ENCODE measurements at regions not wholly inside any gene's neighbourhood (a gene's known extent, or its start where the extent isn't known, plus 50 kb on each side); places are given as distances from the start of the nearest gene placed in this dataset.

GRCh38 chr15:62502451-62502850 lies 337.4 kb upstream of the C2CD4B start:
- TF ChIP-seq CTCF (IDR thresholded peaks at IDR 0.05 in 8 of 11, conservative IDR thresholded peaks at IDR 0.05 in 3 of 11): no peak
- TF ChIP-seq POLR2A (IDR thresholded peaks at IDR 0.05): no peak
